ENCODE measurements at regions not wholly inside any gene's neighbourhood (a gene's known extent, or its start where the extent isn't known, plus 50 kb on each side); places are given as distances from the start of the nearest gene placed in this dataset.
"Not testable (repeated sequence)": the region's sequence is repeated elsewhere in the genome, so short reads cannot be mapped to it uniquely, and the experiment has no call there.

DNA sequence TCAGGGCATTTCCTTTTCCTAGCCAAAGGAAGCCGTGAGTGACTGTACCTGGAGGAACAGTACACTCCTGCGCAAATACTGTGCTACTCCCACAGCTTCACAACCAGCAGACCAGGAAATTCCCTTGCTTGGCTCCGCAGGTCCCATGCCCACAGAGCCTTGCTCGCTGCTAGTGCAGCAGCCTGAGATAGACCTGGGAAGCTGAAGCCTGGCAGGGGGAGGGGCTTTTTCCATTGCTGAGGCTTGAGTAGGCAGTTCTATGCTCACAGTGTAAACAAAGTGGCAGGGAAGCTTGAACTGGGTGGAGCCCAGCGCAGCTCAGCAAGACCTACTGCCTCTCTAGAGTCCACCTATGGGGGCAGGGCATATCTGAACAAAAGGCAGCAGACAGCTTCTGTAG is 291.2 kb downstream of the HGF start:
- no peak for DNase-seq (ENCODE audit: low read depth)

DNA sequence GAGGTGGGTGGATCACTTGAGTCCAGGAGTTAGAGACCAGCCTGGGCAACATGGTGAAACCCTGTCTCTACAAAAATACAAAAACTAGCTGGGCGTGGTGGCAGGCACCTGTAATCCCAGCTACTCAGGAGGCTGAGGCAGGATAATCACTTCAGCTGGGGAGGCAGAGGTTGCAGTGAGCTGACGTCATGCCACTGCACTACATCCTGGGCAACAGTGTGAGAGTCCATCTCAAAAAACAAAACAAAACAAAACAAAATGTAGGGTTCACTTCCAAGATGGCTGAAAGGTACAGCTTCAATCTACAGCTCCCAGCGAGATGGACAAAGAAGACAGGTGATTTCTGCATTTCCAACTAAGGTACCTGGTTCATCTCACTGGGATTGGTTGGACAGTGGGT is 291.6 kb downstream of the HGF start:
- not testable (repeated sequence) for DNase-seq (ENCODE audit: low read depth)

DNA sequence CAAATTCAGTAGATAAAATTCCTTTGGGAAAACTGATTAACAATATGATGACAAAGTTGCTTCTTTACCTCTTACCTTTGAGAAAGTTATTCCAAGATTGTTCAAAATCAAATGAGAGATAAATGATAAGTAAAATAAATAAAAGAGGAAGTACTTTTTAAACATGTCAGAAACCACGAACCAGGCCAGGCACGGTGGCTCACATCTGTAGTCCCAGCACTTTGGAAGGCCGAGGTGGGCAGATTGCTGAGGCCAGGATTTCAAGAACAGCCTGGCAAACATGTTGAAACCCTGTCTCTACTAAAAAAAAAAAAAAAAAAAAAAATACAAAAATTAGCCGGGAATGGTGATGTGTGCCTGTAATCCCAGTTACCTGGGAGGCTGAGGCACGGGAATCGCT is 296.6 kb downstream of the HGF start:
- DNase-seq (ENCODE audit: low read depth): no peak

DNA sequence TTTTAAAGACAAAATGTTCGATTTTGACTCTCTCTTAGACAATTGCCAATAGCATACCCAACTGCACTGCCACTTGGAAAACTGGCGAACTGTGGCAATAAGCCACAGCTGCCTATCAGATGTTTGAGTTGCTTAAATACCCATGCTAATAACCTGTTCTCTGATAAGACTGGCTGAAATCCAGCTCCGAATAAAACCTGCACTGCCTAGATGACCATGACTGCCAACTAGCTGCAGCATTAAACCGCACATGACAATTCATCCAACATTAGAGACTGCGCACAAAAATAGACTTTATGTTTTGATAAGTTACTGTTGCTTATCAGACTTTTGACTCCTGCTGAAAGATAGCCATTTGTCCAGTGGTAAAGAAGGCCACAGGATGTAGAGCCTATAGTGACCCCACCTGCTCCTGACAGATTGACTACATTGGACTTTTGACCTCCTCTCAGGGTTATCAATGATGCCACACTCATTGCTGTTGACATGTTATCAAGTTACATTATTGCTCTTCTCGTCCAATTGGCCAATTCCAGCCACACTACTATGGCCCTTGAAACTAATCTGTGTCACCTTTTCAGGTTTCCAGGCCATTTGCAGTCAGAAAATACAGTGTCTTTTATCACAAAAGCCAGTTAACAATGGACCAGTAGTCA is 299.0 kb downstream of the HGF start:
- DNase-seq (ENCODE audit: low read depth): no peak

DNA sequence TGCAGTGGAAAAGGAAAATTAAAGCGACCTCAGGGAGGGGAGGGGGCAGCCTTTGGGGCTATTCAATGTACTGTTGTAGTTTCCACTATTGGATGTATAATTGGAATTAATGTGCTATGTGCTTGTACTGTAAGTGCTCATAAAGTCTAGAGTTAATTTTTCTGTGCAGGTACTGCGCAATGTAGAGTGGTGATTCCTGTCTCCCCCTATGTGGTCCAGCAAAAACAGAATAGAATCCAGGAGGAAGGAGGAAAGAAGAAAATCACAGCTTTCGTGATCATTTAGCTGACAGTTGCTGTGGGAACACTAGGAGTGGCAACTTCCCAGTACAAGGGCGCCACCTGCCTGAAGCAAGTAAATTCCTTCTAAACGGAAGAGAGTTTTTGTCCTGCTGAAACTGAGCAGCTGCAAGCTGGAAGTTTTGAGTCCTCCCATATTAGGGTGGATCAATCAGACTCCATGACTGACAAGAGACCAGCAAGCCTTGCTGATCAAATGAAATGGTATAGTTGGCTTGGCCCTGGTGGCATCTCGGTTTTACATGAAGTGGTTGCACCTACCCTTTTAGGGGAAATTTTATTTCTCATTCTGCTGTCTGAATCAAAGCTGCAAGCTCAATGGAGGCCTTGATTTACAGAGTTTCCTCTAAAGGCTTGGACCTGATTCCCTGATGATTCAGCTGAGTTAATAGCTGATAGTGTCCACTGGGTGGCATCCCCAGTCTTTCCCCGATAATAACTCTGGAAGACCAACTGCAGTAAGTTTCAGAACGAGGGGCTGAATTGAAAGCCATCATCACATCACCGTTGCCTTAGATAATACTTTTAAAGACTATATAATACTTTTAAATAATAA is 299.8 kb downstream of the HGF start:
- DNase-seq (ENCODE audit: low read depth): peak; percentile 48

DNA sequence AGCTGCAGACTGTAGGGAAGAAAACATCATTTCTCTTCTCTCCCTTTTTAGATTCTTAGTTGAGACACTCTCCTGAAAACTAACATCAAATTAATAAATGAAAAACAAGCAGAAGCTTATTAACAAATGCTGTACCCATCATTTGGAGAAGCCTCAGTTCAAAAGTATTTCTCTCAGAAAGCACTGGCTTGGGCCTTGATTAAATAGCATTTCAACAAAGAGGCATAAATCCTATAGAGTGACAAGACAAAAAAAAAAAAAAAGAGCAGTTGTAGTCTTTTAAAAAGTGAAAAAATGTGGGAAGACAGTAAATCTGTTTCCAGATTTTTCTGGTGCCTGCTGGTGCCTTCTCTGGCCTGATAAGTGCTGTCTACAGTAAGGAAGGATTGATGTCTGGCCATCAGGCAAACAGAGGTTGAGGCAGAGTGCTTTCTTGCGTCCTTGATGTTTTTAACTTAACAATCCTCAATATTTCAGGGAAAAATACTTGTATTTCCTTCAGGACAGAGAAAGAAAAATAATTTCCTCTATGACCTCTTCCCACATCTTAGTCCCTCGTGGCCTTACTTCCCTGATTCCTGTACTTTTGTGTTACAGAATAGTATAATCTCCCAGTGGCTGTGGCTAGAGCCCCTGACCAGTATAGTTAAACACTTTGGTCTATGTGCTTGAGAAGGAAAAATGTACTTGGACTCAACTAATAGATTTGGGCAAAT is 300.5 kb downstream of the HGF start:
- no peak for DNase-seq (ENCODE audit: low read depth)

DNA sequence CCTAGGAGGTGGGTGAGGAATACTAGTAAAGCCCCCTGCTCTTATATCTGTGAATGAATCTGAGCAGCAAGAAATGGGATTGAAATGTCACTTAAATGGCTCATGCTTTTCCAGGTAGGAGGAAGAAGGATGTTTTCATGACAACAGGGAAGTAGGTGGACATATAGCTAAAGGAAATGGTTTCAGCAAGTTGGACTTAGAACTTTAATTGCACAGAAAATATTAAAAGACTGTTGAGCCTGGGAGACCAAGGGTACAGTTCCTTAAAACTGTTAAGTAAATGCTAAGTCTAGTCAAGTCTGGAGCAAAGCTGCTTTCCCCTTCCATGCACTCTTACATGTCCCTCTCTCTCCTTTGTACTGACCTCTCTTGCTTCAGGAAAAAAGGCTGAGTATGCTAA is 301.3 kb downstream of the HGF start:
- DNase-seq (ENCODE audit: low read depth): no peak

DNA sequence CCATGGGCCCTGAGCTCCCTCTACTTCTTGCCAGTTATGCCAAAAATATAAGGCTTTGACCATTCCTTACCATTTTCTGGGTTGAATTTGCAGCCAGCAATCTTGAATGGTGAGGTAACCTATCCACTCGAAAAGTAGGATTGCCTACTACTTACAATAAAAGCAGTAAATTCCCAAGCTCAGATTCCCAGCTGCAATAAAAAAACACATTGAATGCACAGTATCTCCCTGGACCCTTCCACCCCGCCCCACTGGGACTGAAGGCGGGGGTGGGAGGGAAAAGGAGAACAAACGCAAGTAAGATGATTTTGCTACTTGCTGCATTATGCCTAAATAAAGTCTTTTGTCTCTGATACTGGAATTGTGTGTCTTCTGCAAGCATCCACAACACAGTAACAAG is 301.9 kb downstream of the HGF start:
- no peak for DNase-seq (ENCODE audit: low read depth)

DNA sequence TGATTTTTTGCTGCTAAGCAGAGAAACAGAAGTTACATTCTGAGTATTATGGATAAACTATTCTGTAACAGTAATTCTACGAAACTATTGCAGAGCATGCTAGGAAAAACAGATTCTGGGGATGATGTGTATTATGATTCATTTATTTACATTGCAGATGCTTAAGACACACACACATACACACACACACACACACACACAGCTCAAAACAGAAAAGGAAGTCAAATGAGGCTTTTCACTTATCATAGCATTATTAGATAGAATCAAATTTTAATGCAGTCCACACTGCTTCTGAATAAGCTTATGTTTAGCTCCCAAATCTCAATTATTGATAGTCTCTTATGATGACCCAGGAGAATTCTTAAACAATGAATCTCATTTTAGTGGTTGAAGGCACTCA is 307.2 kb downstream of the HGF start:
- DNase-seq (ENCODE audit: low read depth): no peak

DNA sequence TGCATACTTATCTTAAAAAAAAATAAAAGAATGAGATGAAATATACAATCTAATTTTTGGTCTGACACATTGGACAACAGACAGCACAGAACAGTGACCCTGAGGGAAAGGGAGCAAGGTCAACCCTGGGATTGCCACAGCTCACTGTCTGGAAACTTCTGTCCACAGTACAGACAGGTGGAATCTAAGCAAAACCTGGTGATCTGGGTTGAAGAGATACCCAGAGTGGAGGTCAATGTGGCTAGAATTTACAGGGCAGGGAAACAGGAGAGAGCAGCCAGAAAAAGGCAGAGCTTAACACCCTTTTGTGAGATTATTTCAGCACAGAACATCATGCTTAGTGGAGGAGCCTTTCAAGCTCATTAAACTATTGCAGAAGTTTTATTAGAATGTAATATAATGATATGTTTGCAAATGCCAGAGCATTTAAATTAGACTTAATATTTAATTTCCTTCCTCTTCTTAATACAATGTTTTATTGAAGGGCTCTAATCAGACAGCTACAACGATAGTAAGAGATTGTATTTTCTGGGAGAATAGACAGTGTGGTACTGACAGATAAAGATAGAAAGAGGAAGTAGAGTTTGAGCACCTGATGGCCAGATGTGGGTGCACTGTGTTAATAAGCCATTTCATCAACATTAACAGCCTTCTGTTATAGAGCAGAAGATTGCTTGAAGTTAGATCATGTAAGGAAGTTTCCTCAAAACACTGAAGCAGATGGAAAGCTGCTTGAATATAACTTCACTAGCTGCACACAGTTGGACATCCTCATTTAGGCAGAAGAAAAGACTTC is 309.4 kb downstream of the HGF start:
- DNase-seq (ENCODE audit: low read depth): no peak

DNA sequence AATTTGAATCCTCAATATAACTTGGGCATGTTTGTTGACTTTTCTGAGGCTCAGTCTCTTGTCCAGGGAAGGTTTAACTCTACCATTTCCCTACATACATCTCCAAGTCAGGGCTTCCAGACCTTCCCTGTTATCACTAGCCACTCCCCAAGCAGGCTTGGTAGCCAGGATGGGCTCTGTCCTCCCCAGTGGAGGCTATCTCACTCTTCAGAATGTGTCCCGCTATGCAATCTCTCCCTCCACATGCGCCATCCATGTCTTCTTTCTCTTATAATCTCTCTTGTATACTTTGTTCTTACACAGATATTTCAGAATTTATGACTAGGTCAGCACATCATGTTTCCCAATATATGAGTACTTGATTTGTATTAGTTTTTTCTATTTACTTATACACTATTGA is 310.4 kb downstream of the HGF start:
- no peak for DNase-seq (ENCODE audit: low read depth)

DNA sequence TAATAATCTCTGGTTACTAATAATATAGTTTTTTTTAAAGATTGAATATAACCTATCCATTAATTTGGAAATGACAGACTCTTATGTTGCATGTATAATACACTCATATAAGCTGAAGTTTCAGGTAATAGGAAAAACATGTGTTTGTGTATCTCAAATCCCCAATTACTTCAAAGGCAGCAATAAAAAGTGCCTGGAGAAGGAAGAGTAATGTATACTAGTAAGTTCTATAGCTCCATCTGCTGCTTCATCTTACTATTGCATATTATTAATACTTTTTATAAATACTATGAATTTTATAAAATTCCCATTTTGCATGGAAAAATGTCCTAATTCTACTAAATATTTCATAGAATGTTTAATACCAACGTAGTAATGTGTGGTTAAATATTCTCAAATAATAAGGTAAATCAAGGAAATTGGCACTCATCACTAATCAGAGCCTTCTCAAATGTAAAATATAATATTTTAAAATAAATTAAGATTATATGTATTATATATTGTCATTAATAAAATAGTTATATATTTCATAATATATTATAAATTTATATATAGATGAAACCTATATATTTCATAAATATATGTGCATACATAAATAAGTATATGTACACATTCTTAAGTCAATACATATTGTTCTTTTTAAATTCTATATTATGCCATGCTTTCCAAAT is 311.9 kb downstream of the HGF start:
- no peak for DNase-seq (ENCODE audit: low read depth)

DNA sequence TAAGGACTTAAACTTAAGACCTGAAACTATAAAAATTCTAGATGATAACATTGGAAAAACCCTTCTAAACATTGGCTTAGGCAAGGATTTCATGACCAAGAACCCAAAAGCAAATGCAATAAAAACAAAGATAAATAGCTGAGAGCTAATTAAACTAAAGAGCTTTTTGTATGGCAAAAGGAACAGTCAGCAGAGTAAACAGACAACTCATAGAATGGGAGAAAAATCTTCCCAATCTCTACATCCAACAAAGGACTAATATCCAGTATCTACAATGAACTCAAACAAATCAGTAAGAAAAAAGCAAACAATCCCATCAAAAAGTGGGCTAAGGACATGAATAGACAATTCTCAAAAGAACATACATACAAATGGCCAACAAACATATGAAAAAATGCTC is 316.1 kb downstream of the HGF start:
- not testable (repeated sequence) for DNase-seq (ENCODE audit: low read depth)

DNA sequence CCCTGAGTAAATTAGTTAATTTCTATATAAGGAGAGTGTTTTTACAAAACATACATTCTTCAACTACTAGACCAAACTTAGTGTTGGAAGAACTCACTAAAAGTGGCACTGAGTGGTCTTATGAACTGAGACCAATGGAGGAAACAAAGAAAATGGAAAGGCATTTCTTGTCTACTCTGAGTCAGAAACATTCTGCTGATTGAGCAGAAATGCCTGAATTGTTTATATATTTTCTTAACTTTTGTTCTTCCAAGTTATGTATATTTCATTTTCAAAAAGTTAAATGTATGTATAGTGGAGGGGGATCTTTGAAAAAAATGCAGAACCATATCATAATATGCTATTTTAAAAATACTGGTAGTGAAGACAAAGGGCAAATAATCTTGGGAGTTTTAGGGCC is 320.7 kb downstream of the HGF start:
- no peak for DNase-seq (ENCODE audit: low read depth)

DNA sequence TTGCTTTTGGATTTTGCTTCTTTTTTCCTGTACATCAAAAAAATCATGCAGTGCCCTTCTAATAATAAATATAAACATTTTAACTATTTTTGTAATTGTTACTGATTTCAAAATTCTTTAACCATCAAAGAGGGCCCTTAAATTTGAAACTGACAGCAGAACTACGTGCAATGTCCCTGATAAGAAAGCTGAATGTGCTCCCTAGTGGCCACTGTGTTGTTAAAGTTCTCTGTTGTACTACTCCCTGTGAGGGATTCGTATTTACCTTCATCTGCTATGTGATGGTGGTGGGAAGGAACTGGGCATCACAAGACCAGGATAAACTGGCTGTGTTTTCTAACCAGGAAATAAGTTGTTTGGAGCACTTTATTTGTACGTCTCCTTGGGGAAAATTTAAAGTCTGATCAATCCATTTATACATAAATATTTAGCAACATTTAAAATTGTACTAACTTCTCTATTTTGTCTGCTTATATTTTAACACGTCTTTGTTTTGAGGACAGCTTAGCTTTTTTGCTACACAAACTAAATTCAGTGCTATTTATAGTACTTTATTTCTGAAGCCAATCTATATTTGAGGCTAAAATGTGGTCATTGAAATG is 322.4 kb downstream of the HGF start:
- no peak for DNase-seq (ENCODE audit: low read depth)

DNA sequence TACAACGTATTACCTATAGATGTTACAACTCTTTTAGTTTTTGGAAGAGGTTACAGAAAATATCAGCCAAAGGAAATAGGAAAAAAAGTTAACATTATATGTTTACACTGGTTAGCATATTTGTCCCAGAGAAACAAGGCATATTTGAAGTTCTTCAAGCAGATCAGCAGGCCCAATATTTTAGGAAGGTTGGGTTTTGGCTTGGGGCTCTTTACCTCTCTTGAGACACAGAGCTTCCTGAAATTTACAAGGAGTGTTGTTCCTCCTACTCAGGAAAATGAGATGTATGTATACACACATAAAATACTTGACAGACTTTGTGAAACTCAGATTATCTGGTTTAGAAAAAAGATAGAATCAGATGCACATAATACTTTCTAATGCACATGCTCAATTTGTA is 323.6 kb downstream of the HGF start:
- DNase-seq (ENCODE audit: low read depth): no peak

DNA sequence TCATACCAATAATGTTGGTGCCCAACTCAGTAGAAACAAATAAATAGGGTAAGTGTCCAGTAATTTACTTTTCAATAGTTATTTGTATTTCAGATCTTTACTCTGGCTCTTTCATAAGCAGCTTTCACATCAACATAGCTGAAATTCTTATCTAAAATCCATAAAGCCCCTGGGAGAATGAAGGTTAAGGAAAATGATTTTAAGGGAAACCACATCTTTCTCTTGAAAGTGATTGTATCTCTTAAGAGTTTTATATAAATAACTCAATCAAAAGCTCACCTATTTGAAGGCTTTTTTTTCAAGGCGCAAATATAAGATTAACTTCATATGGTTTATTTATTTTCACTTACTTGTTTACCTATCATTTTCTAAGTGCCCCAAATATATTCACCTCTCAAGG is 324.4 kb downstream of the HGF start:
- DNase-seq (ENCODE audit: low read depth): no peak

DNA sequence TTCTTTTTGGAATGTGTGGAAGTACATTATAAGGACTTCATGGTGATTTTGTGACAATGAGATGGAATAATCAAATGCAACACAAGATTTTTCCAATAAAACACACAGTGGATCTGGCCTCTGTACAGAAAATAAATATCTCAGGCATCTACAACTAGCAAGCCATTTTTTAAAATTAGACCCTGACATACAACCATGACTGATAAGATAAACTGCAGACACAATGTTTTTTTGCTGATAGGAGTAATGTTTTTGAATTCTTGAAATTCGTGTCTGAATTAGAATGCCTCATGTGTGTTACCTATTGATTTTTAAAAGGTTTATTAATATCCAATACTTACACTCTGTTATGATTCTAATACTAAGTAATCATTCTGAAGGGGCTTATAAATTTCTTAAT is 328.1 kb downstream of the HGF start:
- DNase-seq (ENCODE audit: low read depth): no peak

DNA sequence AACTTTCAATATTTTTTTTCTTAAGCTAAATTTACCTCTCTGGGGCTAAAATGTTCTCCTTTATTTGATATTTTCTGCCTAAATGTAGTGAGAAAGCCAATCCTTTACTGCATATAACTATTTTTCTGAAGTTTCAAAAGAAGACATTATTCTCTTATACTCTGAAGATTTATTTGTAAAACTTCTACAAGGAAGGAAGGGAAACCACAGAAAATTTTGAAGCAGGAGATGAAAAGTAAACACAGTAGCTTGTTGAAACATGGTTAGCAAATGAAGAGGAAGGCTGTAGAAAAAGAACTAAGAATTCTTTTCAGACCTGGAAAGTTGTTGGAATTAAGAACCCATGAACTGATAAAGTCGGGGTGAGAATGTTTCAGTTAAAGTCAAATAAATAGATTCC is 330.3 kb downstream of the HGF start:
- DNase-seq (ENCODE audit: low read depth): no peak

DNA sequence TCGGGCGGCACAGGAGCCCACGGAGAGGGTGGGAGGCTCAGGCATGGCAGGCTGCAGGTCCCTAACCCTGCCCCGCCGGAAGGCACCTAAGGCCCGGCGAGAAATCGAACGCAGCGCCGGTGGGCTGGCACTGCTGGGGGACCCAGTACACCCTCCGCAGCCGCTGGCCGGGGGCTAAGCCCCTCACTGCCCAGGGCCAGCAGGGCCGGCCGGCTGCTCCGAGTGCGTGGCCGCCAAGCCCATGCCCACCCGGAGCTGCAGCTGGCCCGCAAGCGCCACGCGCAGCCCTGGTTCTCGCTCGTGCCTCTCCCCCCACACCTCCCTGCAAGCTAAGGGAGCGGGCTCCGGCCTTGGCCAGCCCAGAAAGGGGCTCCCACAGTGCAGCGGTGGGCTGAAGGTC is 332.7 kb downstream of the HGF start:
- not testable (repeated sequence) for DNase-seq (ENCODE audit: low read depth)

DNA sequence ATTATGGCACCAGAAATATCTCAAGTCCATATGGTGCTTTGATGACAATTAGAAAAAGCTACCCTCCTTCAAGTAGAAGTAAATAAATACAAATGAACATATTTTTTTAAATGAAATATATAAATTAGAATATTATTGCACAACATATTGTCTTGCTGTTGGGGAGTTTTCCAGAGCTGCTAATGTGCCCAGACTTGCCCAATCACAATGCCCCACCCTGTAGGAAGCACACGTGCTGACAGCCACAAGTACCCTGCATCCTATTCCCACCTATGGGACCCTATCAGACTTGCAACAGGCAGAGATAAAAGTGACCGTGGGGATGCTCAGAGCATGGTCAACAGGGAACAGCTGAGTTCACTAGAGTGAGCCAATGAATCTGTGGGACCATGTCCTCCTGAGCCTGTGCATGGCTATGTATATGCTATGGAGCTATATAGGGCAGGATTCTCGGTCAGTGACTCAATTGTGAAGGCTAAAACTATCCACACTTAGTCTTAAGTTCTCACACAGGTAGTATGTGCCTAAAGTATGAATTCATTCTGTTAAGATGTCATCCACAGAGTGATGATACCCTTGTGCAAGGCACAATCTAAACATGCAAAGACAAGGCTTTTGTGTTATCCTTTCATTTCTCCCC is 336.0 kb downstream of the HGF start:
- no peak for DNase-seq (ENCODE audit: low read depth)

Data from forelimb muscle (tissue), 1 donor.